Gastroesophageal sphincter (tissue), 3 donors: ENCODE measurements at regions not wholly inside any gene's neighbourhood (a gene's known extent, or its start where the extent isn't known, plus 50 kb on each side); places are given as distances from the start of the nearest gene placed in this dataset.

Experiments used
- POLR2A ChIP-seq, 2 donors: fragments of 450-650 bp; IDR thresholded peaks; one replicate each; pipeline ENCODE4 v1.6.1; 2017; ENCODE audit warnings: antibody characterized with exemption in 2 of 2, mild to moderate bottlenecking in 2 of 2, moderate library complexity in 1 of 2
- POLR2AphosphoS5 ChIP-seq: sonication (generic); formaldehyde crosslinking; IDR thresholded peaks from one replicate; pipeline ENCODE4 v1.6.1; 2017; ENCODE audit warnings: antibody characterized with exemption
- TF ChIP-seq, protein P1 (sequence below), 4 experiments: fragments of 200-600 bp in 2 of 4; fragments of 450-650 bp in 2 of 4; sonication (generic) in 1 of 4; IDR thresholded peaks; one replicate each; pipeline ENCODE4 v1.5.1; 2017 to 2019; ENCODE audit warnings: antibody characterized with exemption in 4 of 4, mild to moderate bottlenecking in 2 of 4, moderate library complexity in 2 of 4

DNA sequence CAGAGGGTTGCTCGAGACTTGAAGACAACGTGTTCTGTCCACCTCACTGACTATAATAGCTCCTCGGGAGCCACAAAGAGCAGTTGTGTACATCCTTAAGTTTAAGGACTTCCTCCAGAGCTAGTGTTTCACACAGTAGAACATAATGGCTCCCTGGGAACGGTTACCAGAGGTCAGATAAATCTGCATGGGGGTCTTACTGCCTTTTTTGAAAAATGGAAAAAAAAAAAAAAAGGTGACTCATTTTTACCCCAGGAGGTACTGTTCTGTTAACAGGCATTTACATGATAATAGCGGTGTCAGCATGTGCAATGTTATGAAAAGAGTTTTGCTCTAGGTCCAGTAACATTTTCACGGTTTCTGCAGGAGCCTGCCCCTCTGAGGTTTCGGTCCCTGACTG, 498.9 kb upstream of the WWC1 start:
- TF ChIP-seq, protein P1, sequence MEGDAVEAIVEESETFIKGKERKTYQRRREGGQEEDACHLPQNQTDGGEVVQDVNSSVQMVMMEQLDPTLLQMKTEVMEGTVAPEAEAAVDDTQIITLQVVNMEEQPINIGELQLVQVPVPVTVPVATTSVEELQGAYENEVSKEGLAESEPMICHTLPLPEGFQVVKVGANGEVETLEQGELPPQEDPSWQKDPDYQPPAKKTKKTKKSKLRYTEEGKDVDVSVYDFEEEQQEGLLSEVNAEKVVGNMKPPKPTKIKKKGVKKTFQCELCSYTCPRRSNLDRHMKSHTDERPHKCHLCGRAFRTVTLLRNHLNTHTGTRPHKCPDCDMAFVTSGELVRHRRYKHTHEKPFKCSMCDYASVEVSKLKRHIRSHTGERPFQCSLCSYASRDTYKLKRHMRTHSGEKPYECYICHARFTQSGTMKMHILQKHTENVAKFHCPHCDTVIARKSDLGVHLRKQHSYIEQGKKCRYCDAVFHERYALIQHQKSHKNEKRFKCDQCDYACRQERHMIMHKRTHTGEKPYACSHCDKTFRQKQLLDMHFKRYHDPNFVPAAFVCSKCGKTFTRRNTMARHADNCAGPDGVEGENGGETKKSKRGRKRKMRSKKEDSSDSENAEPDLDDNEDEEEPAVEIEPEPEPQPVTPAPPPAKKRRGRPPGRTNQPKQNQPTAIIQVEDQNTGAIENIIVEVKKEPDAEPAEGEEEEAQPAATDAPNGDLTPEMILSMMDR (IDR thresholded peaks at IDR 0.05), result no peak
- TF ChIP-seq POLR2A (IDR thresholded peaks at IDR 0.05) (no peak), POLR2AphosphoS5 (no peak)
